HEK293 (cell line): ENCODE measurements at regions not wholly inside any gene's neighbourhood (a gene's known extent, or its start where the extent isn't known, plus 50 kb on each side); places are given as distances from the start of the nearest gene placed in this dataset.

ENCODE experiments used
- CTCF ChIP-seq: fragments of 450-650 bp; formaldehyde crosslinking; IDR thresholded peaks from 2 replicates; pipeline ENCODE4 v1.5.1; 2016; ENCODE audit warnings: missing biosample characterization, missing genetic modification characterization
- ZNF2 ChIP-seq: fragments of 450-650 bp; formaldehyde crosslinking; IDR thresholded peaks from 2 replicates; pipeline ENCODE4 v1.5.1; 2016; ENCODE audit warnings: missing biosample characterization, missing genetic modification characterization
- ZNF248 ChIP-seq: fragments of 450-650 bp; formaldehyde crosslinking; IDR thresholded peaks from 2 replicates; pipeline ENCODE4 v1.5.1; 2017; ENCODE audit warnings: missing biosample characterization, missing genetic modification characterization
- ZNF768 ChIP-seq: fragments of 450-650 bp; formaldehyde crosslinking; IDR thresholded peaks from 2 replicates; pipeline ENCODE4 v1.5.1; 2018; ENCODE audit warnings: missing biosample characterization, mild to moderate bottlenecking, missing genetic modification characterization

- no peak for TF ChIP-seq ZNF248
- TF ChIP-seq ZNF768 (tag by site-specific recombination), result no peak
- no peak for TF ChIP-seq ZNF2 (tag by site-specific recombination)
- no peak for TF ChIP-seq CTCF
Observed at GRCh38 chr3:110623571-110623970, 448.0 kb upstream of the NECTIN3 start.
